CD4-positive, alpha-beta T cell treated with Interleukin-6 for 4 hours (primary cell): ENCODE measurements at regions not wholly inside any gene's neighbourhood (a gene's known extent, or its start where the extent isn't known, plus 50 kb on each side); places are given as distances from the start of the nearest gene placed in this dataset.
"Not testable (repeated sequence)": the region's sequence is repeated elsewhere in the genome, so short reads cannot be mapped to it uniquely, and the experiment has no call there.

Source experiments
- DNase-seq: peaks from one replicate; pipeline ENCODE4 v3.0.0-alpha.2; 2020; ENCODE audit warnings: mixed read lengths

GRCh38 chr10:105609451-105609850 is 968.4 kb downstream of the SORCS3 start:
- no peak for DNase-seq

GRCh38 chr10:105605918-105606317 is 964.8 kb downstream of the SORCS3 start:
- no peak for DNase-seq

- no peak for DNase-seq
Observed at GRCh38 chr10:105605104-105605503, 964.0 kb downstream of the SORCS3 start.

- DNase-seq = no peak
Observed at GRCh38 chr10:105598207-105598606, 957.1 kb downstream of the SORCS3 start.

- no peak for DNase-seq
Observed at GRCh38 chr10:105597312-105597711, 956.2 kb downstream of the SORCS3 start.

GRCh38 chr10:105596749-105597148 is 955.7 kb downstream of the SORCS3 start:
- DNase-seq = no peak

GRCh38 chr10:105594296-105594695 is 953.2 kb downstream of the SORCS3 start:
- no peak for DNase-seq

GRCh38 chr10:105592468-105592867 is 951.4 kb downstream of the SORCS3 start:
- DNase-seq = no peak

- no peak for DNase-seq
Observed at GRCh38 chr10:105586451-105587098, 945.5 kb downstream of the SORCS3 start.

GRCh38 chr10:105585753-105586152 is 944.7 kb downstream of the SORCS3 start:
- DNase-seq = no peak

- DNase-seq = no peak
Observed at GRCh38 chr10:105585171-105585570, 944.1 kb downstream of the SORCS3 start.

- DNase-seq = no peak
Observed at GRCh38 chr10:105579112-105579511, 938.0 kb downstream of the SORCS3 start.

GRCh38 chr10:105577865-105578607 is 936.9 kb downstream of the SORCS3 start:
- no peak for DNase-seq

- DNase-seq = no peak
Observed at GRCh38 chr10:105559333-105560097, 918.4 kb downstream of the SORCS3 start.

- DNase-seq = not testable (repeated sequence)
Observed at GRCh38 chr10:105550453-105550852, 909.4 kb downstream of the SORCS3 start.

GRCh38 chr10:105549731-105550130 is 908.6 kb downstream of the SORCS3 start:
- DNase-seq = no peak

- no peak for DNase-seq
Observed at GRCh38 chr10:105545101-105545500, 904.0 kb downstream of the SORCS3 start.

- no peak for DNase-seq
Observed at GRCh38 chr10:105540381-105540780, 899.3 kb downstream of the SORCS3 start.

GRCh38 chr10:105538874-105539273 is 897.8 kb downstream of the SORCS3 start:
- no peak for DNase-seq

- DNase-seq = no peak
Observed at GRCh38 chr10:105535478-105535877, 894.4 kb downstream of the SORCS3 start.

GRCh38 chr10:105534086-105534485 is 893.0 kb downstream of the SORCS3 start:
- DNase-seq = no peak

- no peak for DNase-seq
Observed at GRCh38 chr10:105516511-105516910, 875.4 kb downstream of the SORCS3 start.

GRCh38 chr10:105514106-105514505 is 873.0 kb downstream of the SORCS3 start:
- DNase-seq = no peak

- no peak for DNase-seq
Observed at GRCh38 chr10:105509517-105509916, 868.4 kb downstream of the SORCS3 start.
